HL-60 (cell line): ENCODE measurements at regions not wholly inside any gene's neighbourhood (a gene's known extent, or its start where the extent isn't known, plus 50 kb on each side); places are given as distances from the start of the nearest gene placed in this dataset.

Experiments
- DNase-seq, 2 experiments: peaks; one replicate each; pipeline ENCODE4 v3.0.0-alpha.2; 2010 to 2020; ENCODE audit warnings: low read depth in 1 of 2, low spot score in 1 of 2
- H3K27ac ChIP-seq: fragments of 250-450 bp; sonication (Bioruptor Pico); replicated peaks from 2 replicates; pipeline ENCODE4 v1.5.1; 2020; ENCODE audit warnings: mild to moderate bottlenecking, moderate library complexity
- H3K27me3 ChIP-seq: fragments of 250-450 bp; sonication (Bioruptor Pico); 2 replicates; pipeline ENCODE4 v1.5.1; 2021; ENCODE audit warnings: mild to moderate bottlenecking, moderate library complexity; ENCODE audit not compliant: insufficient read depth, poor library complexity, severe bottlenecking
- H3K4me3 ChIP-seq: replicated peaks from 2 replicates; pipeline ENCODE4 v1.5.1; 2011; ENCODE audit warnings: mild to moderate bottlenecking, control low read depth, low read length; ENCODE audit not compliant: insufficient read depth
- GABPA ChIP-seq: IDR thresholded peaks from 2 replicates; pipeline ENCODE4 v1.6.1; 2012; ENCODE audit warnings: low read depth
- POLR2AphosphoS5 ChIP-seq: IDR thresholded peaks from 2 replicates; pipeline ENCODE4 v1.6.1; 2012; ENCODE audit warnings: low read depth
- REST ChIP-seq: IDR thresholded peaks from 2 replicates; pipeline ENCODE4 v1.6.1; 2012; ENCODE audit warnings: low read depth; ENCODE audit not compliant: insufficient replicate concordance
- SPI1 ChIP-seq: IDR thresholded peaks from 2 replicates; pipeline ENCODE4 v1.6.1; 2012; ENCODE audit warnings: low read depth, mild to moderate bottlenecking, borderline replicate concordance
- TF ChIP-seq, protein P1 (sequence below): IDR thresholded peaks from one replicate; pipeline ENCODE4 v1.5.1; 2011; ENCODE audit warnings: low read length, control low read depth, inconsistent platforms; ENCODE audit not compliant: insufficient read depth

DNA sequence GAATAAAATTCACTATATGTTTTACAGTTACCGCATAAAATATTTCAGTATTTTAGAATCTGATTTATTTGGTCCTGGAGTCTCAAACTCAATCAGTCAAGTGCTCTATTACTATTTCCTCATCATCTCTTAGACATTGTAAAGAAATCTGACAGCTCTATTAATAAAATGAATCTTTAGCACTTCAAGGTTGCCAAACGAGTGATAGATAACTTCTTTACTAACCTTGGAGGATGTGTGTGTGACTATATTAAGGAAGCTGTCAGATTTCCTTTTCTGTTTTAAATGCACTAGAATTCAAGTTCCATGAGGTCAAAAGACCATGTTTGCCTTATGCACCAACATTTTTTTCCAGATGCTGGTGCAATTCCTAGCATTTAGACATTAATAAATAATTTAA lies 389.8 kb upstream of the AZI2 start:
- H3K27ac ChIP-seq: no peak overlapping the region
- no peak for DNase-seq
- H3K4me3 ChIP-seq: no peak overlapping the region
- no peaks in the 10 kb centered on the region for H3K27me3 ChIP-seq
- no peak for TF ChIP-seq GABPA
- TF ChIP-seq SPI1: no peak
- TF ChIP-seq, protein P1, sequence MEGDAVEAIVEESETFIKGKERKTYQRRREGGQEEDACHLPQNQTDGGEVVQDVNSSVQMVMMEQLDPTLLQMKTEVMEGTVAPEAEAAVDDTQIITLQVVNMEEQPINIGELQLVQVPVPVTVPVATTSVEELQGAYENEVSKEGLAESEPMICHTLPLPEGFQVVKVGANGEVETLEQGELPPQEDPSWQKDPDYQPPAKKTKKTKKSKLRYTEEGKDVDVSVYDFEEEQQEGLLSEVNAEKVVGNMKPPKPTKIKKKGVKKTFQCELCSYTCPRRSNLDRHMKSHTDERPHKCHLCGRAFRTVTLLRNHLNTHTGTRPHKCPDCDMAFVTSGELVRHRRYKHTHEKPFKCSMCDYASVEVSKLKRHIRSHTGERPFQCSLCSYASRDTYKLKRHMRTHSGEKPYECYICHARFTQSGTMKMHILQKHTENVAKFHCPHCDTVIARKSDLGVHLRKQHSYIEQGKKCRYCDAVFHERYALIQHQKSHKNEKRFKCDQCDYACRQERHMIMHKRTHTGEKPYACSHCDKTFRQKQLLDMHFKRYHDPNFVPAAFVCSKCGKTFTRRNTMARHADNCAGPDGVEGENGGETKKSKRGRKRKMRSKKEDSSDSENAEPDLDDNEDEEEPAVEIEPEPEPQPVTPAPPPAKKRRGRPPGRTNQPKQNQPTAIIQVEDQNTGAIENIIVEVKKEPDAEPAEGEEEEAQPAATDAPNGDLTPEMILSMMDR: no peak
- TF ChIP-seq POLR2AphosphoS5: no peak
- TF ChIP-seq REST: no peak

DNA sequence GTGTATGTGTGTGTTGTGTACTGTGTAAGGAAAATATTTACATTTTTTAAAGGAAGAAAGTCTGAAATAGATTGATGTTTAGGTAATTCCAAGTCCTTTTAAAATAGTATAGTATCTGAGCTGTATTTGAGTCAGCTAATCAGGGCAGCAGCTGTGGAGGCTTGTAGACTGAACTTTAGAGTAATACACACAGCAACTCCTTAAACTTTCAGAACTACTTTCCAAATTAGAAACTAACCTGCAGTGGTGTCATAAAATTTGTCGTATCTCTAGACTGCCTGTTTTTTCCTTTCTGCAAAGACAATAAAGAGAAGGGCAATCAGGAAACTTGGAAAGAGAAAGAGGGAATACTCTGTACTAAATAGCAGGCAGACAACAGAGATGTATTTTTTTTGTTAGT lies 391.0 kb upstream of the AZI2 start:
- Histone ChIP-seq H3K27ac (no peak overlapping the region), H3K4me3 (no peak overlapping the region), H3K27me3 (no peaks in the 10 kb centered on the region)
- no peak for TF ChIP-seq REST
- TF ChIP-seq POLR2AphosphoS5: no peak
- TF ChIP-seq GABPA: no peak
- TF ChIP-seq, protein P1: no peak
- TF ChIP-seq SPI1: no peak
- no peak for DNase-seq

DNA sequence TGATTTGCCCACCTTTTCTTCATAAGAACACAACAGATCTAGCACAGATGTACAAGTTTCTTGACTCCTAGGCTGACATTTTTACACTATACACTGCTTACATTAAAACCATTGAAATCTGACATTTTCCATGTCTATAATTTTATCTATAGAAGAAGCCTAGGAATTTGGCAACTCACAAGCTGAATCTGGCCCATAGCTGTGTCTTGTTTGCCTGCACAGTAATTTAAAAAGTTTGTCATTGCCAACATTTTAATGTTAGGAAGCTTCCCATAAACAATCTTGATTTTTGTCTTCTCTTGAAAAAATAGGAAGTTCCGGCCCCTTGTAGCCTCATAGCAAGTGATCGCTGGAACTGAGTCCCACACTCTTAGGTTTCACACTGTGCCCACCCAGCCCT lies 394.6 kb upstream of the AZI2 start:
- no peak overlapping the region for H3K27ac ChIP-seq
- TF ChIP-seq POLR2AphosphoS5 (no peak), GABPA (no peak), REST (no peak)
- TF ChIP-seq, protein P1: no peak
- no peak overlapping the region for H3K4me3 ChIP-seq
- DNase-seq: no peak
- no peaks in the 10 kb centered on the region for H3K27me3 ChIP-seq
